ENCODE measurements at regions not wholly inside any gene's neighbourhood (a gene's known extent, or its start where the extent isn't known, plus 50 kb on each side); places are given as distances from the start of the nearest gene placed in this dataset.

- Histone ChIP-seq H3K27me3 (ENCODE audit: control insufficient read depth, insufficient read depth, low read length, poor library complexity, severe bottlenecking) (no peaks in the 10 kb centered on the region), H3K4me1 (ENCODE audit: control insufficient read depth, insufficient read depth, low read length) (no peaks in the 10 kb centered on the region), H3K4me3 (ENCODE audit: insufficient read depth, low read depth, low read length) (no peak overlapping the region), H3K27ac (ENCODE audit: insufficient read depth, low read depth, low read length, poor library complexity, severe bottlenecking) (no peak overlapping the region), H3K9me3 (ENCODE audit: control insufficient read depth, low read length) (no peaks in the 10 kb centered on the region), H3K36me3 (ENCODE audit: control insufficient read depth, insufficient read depth, low read length) (no peaks in the 10 kb centered on the region)
- WGBS, 2 experiments, result 50 to 100% methylated on average over 1 to 2 of the region's 2 CpGs
Measured at GRCh38 chr1:187871177-187871845, 1042.6 kb downstream of the PLA2G4A start.

GRCh38 chr1:187872550-187872949 is 1043.8 kb downstream of the PLA2G4A start:
- Histone ChIP-seq H3K4me1 (ENCODE audit: control insufficient read depth, insufficient read depth, low read length) (no peaks in the 10 kb centered on the region), H3K36me3 (ENCODE audit: control insufficient read depth, insufficient read depth, low read length) (no peaks in the 10 kb centered on the region), H3K9me3 (ENCODE audit: control insufficient read depth, low read length) (no peaks in the 10 kb centered on the region), H3K4me3 (ENCODE audit: insufficient read depth, low read depth, low read length) (no peak overlapping the region), H3K27ac (ENCODE audit: insufficient read depth, low read depth, low read length, poor library complexity, severe bottlenecking) (no peak overlapping the region), H3K27me3 (ENCODE audit: control insufficient read depth, insufficient read depth, low read length, poor library complexity, severe bottlenecking) (no peaks in the 10 kb centered on the region)
- 98% methylated on average over 2 of the region's 3 CpGs; no CpG with 5 or more reads in 1 of the 2 experiments for WGBS, 2 experiments

- no peaks in the 10 kb centered on the region for H3K9me3 ChIP-seq (ENCODE audit: control insufficient read depth, low read length)
- H3K4me1 ChIP-seq (ENCODE audit: control insufficient read depth, insufficient read depth, low read length), result no peaks in the 10 kb centered on the region
- H3K36me3 ChIP-seq (ENCODE audit: control insufficient read depth, insufficient read depth, low read length), result no peaks in the 10 kb centered on the region
- WGBS, 2 experiments, result 100% methylated on average over 2 of the region's 2 CpGs
- no peaks in the 10 kb centered on the region for H3K27me3 ChIP-seq (ENCODE audit: control insufficient read depth, insufficient read depth, low read length, poor library complexity, severe bottlenecking)
- no peak overlapping the region for H3K27ac ChIP-seq (ENCODE audit: insufficient read depth, low read depth, low read length, poor library complexity, severe bottlenecking)
- no peak overlapping the region for H3K4me3 ChIP-seq (ENCODE audit: insufficient read depth, low read depth, low read length)
Measured at GRCh38 chr1:187873126-187873525, 1044.4 kb downstream of the PLA2G4A start.

GRCh38 chr1:187876775-187877174 is 1048.0 kb downstream of the PLA2G4A start:
- Histone ChIP-seq H3K4me3 (ENCODE audit: insufficient read depth, low read depth, low read length) (no peak overlapping the region), H3K36me3 (ENCODE audit: control insufficient read depth, insufficient read depth, low read length) (no peaks in the 10 kb centered on the region), H3K4me1 (ENCODE audit: control insufficient read depth, insufficient read depth, low read length) (no peaks in the 10 kb centered on the region), H3K27ac (ENCODE audit: insufficient read depth, low read depth, low read length, poor library complexity, severe bottlenecking) (no peak overlapping the region), H3K27me3 (ENCODE audit: control insufficient read depth, insufficient read depth, low read length, poor library complexity, severe bottlenecking) (no peaks in the 10 kb centered on the region), H3K9me3 (ENCODE audit: control insufficient read depth, low read length) (no peaks in the 10 kb centered on the region)
- 93 to 94% methylated on average over 2 of the region's 2 CpGs for WGBS, 2 experiments

GRCh38 chr1:187877220-187877619 is 1048.5 kb downstream of the PLA2G4A start:
- no peak overlapping the region for H3K4me3 ChIP-seq (ENCODE audit: insufficient read depth, low read depth, low read length)
- 78 to 88% methylated on average over 3 to 5 of the region's 5 CpGs for WGBS, 2 experiments
- H3K27me3 ChIP-seq (ENCODE audit: control insufficient read depth, insufficient read depth, low read length, poor library complexity, severe bottlenecking), result no peaks in the 10 kb centered on the region
- H3K4me1 ChIP-seq (ENCODE audit: control insufficient read depth, insufficient read depth, low read length), result no peaks in the 10 kb centered on the region
- H3K27ac ChIP-seq (ENCODE audit: insufficient read depth, low read depth, low read length, poor library complexity, severe bottlenecking), result no peak overlapping the region
- no peaks in the 10 kb centered on the region for H3K36me3 ChIP-seq (ENCODE audit: control insufficient read depth, insufficient read depth, low read length)
- no peaks in the 10 kb centered on the region for H3K9me3 ChIP-seq (ENCODE audit: control insufficient read depth, low read length)

GRCh38 chr1:187878883-187879282 is 1050.1 kb downstream of the PLA2G4A start:
- H3K27me3 ChIP-seq (ENCODE audit: control insufficient read depth, insufficient read depth, low read length, poor library complexity, severe bottlenecking), result no peaks in the 10 kb centered on the region
- 93 to 95% methylated on average over 8 of the region's 8 CpGs for WGBS, 2 experiments
- H3K36me3 ChIP-seq (ENCODE audit: control insufficient read depth, insufficient read depth, low read length), result no peaks in the 10 kb centered on the region
- no peak overlapping the region for H3K27ac ChIP-seq (ENCODE audit: insufficient read depth, low read depth, low read length, poor library complexity, severe bottlenecking)
- H3K4me1 ChIP-seq (ENCODE audit: control insufficient read depth, insufficient read depth, low read length), result no peaks in the 10 kb centered on the region
- no peak overlapping the region for H3K4me3 ChIP-seq (ENCODE audit: insufficient read depth, low read depth, low read length)
- no peaks in the 10 kb centered on the region for H3K9me3 ChIP-seq (ENCODE audit: control insufficient read depth, low read length)

- WGBS, 2 experiments, result 100% methylated on average over 2 of the region's 2 CpGs; no CpG with 5 or more reads in 1 of the 2 experiments
- Histone ChIP-seq H3K9me3 (ENCODE audit: control insufficient read depth, low read length) (no peaks in the 10 kb centered on the region), H3K4me1 (ENCODE audit: control insufficient read depth, insufficient read depth, low read length) (no peaks in the 10 kb centered on the region), H3K36me3 (ENCODE audit: control insufficient read depth, insufficient read depth, low read length) (no peaks in the 10 kb centered on the region), H3K27me3 (ENCODE audit: control insufficient read depth, insufficient read depth, low read length, poor library complexity, severe bottlenecking) (no peaks in the 10 kb centered on the region), H3K27ac (ENCODE audit: insufficient read depth, low read depth, low read length, poor library complexity, severe bottlenecking) (no peak overlapping the region), H3K4me3 (ENCODE audit: insufficient read depth, low read depth, low read length) (no peak overlapping the region)
Measured at GRCh38 chr1:187883356-187883755, 1054.6 kb downstream of the PLA2G4A start.

GRCh38 chr1:187891993-187892682 is 1063.4 kb downstream of the PLA2G4A start:
- Histone ChIP-seq H3K36me3 (ENCODE audit: control insufficient read depth, insufficient read depth, low read length) (no peaks in the 10 kb centered on the region), H3K4me3 (ENCODE audit: insufficient read depth, low read depth, low read length) (no peak overlapping the region), H3K27me3 (ENCODE audit: control insufficient read depth, insufficient read depth, low read length, poor library complexity, severe bottlenecking) (no peaks in the 10 kb centered on the region), H3K9me3 (ENCODE audit: control insufficient read depth, low read length) (no peaks in the 10 kb centered on the region), H3K27ac (ENCODE audit: insufficient read depth, low read depth, low read length, poor library complexity, severe bottlenecking) (no peak overlapping the region), H3K4me1 (ENCODE audit: control insufficient read depth, insufficient read depth, low read length) (no peaks in the 10 kb centered on the region)
- WGBS, 2 experiments, result 70 to 75% methylated on average over 4 of the region's 4 CpGs

GRCh38 chr1:187892683-187893039 is 1063.9 kb downstream of the PLA2G4A start:
- Histone ChIP-seq H3K27me3 (ENCODE audit: control insufficient read depth, insufficient read depth, low read length, poor library complexity, severe bottlenecking) (no peaks in the 10 kb centered on the region), H3K27ac (ENCODE audit: insufficient read depth, low read depth, low read length, poor library complexity, severe bottlenecking) (no peak overlapping the region), H3K4me1 (ENCODE audit: control insufficient read depth, insufficient read depth, low read length) (no peaks in the 10 kb centered on the region), H3K4me3 (ENCODE audit: insufficient read depth, low read depth, low read length) (no peak overlapping the region), H3K9me3 (ENCODE audit: control insufficient read depth, low read length) (no peaks in the 10 kb centered on the region), H3K36me3 (ENCODE audit: control insufficient read depth, insufficient read depth, low read length) (no peaks in the 10 kb centered on the region)

GRCh38 chr1:187893471-187893870 is 1064.7 kb downstream of the PLA2G4A start:
- no peaks in the 10 kb centered on the region for H3K36me3 ChIP-seq (ENCODE audit: control insufficient read depth, insufficient read depth, low read length)
- WGBS, 2 experiments, result 93 to 98% methylated on average over 2 of the region's 2 CpGs
- H3K27ac ChIP-seq (ENCODE audit: insufficient read depth, low read depth, low read length, poor library complexity, severe bottlenecking), result no peak overlapping the region

More at GRCh38 chr1:187893471-187893870, 1064.7 kb downstream of the PLA2G4A start:
- no peaks in the 10 kb centered on the region for H3K4me1 ChIP-seq (ENCODE audit: control insufficient read depth, insufficient read depth, low read length)
- H3K27me3 ChIP-seq (ENCODE audit: control insufficient read depth, insufficient read depth, low read length, poor library complexity, severe bottlenecking), result no peaks in the 10 kb centered on the region
- H3K9me3 ChIP-seq (ENCODE audit: control insufficient read depth, low read length), result no peaks in the 10 kb centered on the region
- H3K4me3 ChIP-seq (ENCODE audit: insufficient read depth, low read depth, low read length), result no peak overlapping the region
